ENCODE measurements at regions not wholly inside any gene's neighbourhood (a gene's known extent, or its start where the extent isn't known, plus 50 kb on each side); places are given as distances from the start of the nearest gene placed in this dataset.

GRCh38 chr2:67600946-67601345, 203.8 kb downstream of the ETAA1 start (continued):
- TF ChIP-seq, protein P1, sequence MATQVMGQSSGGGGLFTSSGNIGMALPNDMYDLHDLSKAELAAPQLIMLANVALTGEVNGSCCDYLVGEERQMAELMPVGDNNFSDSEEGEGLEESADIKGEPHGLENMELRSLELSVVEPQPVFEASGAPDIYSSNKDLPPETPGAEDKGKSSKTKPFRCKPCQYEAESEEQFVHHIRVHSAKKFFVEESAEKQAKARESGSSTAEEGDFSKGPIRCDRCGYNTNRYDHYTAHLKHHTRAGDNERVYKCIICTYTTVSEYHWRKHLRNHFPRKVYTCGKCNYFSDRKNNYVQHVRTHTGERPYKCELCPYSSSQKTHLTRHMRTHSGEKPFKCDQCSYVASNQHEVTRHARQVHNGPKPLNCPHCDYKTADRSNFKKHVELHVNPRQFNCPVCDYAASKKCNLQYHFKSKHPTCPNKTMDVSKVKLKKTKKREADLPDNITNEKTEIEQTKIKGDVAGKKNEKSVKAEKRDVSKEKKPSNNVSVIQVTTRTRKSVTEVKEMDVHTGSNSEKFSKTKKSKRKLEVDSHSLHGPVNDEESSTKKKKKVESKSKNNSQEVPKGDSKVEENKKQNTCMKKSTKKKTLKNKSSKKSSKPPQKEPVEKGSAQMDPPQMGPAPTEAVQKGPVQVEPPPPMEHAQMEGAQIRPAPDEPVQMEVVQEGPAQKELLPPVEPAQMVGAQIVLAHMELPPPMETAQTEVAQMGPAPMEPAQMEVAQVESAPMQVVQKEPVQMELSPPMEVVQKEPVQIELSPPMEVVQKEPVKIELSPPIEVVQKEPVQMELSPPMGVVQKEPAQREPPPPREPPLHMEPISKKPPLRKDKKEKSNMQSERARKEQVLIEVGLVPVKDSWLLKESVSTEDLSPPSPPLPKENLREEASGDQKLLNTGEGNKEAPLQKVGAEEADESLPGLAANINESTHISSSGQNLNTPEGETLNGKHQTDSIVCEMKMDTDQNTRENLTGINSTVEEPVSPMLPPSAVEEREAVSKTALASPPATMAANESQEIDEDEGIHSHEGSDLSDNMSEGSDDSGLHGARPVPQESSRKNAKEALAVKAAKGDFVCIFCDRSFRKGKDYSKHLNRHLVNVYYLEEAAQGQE (IDR thresholded peaks at IDR 0.05; ENCODE audit: low read depth), result no peak
- TF ChIP-seq ELF1 (IDR thresholded peaks at IDR 0.05; ENCODE audit: borderline replicate concordance, low read depth) (no peak), ZNF274 (IDR thresholded peaks at IDR 0.05; ENCODE audit: low read depth, low read length) (no peak), CBX3 (IDR thresholded peaks at IDR 0.05; ENCODE audit: low read depth) (no peak)
- TF ChIP-seq, protein P2, sequence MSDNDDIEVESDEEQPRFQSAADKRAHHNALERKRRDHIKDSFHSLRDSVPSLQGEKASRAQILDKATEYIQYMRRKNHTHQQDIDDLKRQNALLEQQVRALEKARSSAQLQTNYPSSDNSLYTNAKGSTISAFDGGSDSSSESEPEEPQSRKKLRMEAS (IDR thresholded peaks at IDR 0.05), result no peak

GRCh38 chr2:67604360-67604759, 207.2 kb downstream of the ETAA1 start:
- no peak overlapping the region for H3K4me2 ChIP-seq (ENCODE audit: low read length)
- TF ChIP-seq ATF3 (IDR thresholded peaks at IDR 0.05) (no peak), SRF (IDR thresholded peaks at IDR 0.05; ENCODE audit: low read depth) (no peak), POLR2A (IDR thresholded peaks at IDR 0.05; ENCODE audit: borderline replicate concordance, extremely low read depth, insufficient read depth, insufficient read length) (no peak), CTCF (IDR thresholded peaks at IDR 0.05 in 2 of 3, conservative IDR thresholded peaks at IDR 0.05 in 1 of 3; ENCODE audit: borderline replicate concordance in 1 of 3, insufficient read depth in 1 of 3, low read depth in 2 of 3, low read length in 2 of 3) (no peak), POLR2AphosphoS5 (IDR thresholded peaks at IDR 0.05; ENCODE audit: low read depth, low read length) (no peak), EZH2phosphoT487 (IDR thresholded peaks at IDR 0.05; ENCODE audit: borderline replicate concordance) (no peak), ZNF274 (IDR thresholded peaks at IDR 0.05; ENCODE audit: low read depth, low read length) (no peak), ZFX (IDR thresholded peaks at IDR 0.05) (no peak), RAD21 (IDR thresholded peaks at IDR 0.05; ENCODE audit: low read depth) (no peak), TCF7L2 (IDR thresholded peaks at IDR 0.05; ENCODE audit: borderline replicate concordance, extremely low read depth, insufficient read depth, insufficient read length) (no peak), SIN3A (IDR thresholded peaks at IDR 0.05; ENCODE audit: low read depth) (no peak), CEBPB (IDR thresholded peaks at IDR 0.05; ENCODE audit: low read depth) (no peak)
- TF ChIP-seq, protein P2 (IDR thresholded peaks at IDR 0.05), result no peak
- TF ChIP-seq, protein P3, sequence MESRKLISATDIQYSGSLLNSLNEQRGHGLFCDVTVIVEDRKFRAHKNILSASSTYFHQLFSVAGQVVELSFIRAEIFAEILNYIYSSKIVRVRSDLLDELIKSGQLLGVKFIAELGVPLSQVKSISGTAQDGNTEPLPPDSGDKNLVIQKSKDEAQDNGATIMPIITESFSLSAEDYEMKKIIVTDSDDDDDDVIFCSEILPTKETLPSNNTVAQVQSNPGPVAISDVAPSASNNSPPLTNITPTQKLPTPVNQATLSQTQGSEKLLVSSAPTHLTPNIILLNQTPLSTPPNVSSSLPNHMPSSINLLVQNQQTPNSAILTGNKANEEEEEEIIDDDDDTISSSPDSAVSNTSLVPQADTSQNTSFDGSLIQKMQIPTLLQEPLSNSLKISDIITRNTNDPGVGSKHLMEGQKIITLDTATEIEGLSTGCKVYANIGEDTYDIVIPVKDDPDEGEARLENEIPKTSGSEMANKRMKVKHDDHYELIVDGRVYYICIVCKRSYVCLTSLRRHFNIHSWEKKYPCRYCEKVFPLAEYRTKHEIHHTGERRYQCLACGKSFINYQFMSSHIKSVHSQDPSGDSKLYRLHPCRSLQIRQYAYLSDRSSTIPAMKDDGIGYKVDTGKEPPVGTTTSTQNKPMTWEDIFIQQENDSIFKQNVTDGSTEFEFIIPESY (IDR thresholded peaks at IDR 0.05; ENCODE audit: extremely low read depth, insufficient replicate concordance, low read length), result no peak
- no peaks in the 10 kb centered on the region for H4K20me1 ChIP-seq (ENCODE audit: insufficient read depth)
- ATAC-seq, result no peak
- ChIA-PET POLR2A (no interaction called here), RAD21 (ENCODE audit: low non-redundant PET in 1 of 2, low total read pairs in 2 of 2, uncharacterized antibody in 2 of 2, unreplicated experiment in 2 of 2) (no interaction called here), CTCF (no interaction called here)
- no peak overlapping the region for H2AFZ ChIP-seq (ENCODE audit: low read depth, low read length, poor library complexity, severe bottlenecking)
- no peak overlapping the region for H3K27ac ChIP-seq (ENCODE audit: low read depth, low read length)
- H3K4me3 ChIP-seq (replicated peaks in 1 of 2; ENCODE audit: low read depth in 1 of 2, low read length in 2 of 2), result no peak overlapping the region
- no peaks in the 10 kb centered on the region for H3K36me3 ChIP-seq (ENCODE audit: control insufficient read depth in 1 of 2, insufficient read depth in 2 of 2, low read length in 2 of 2)
- no peaks in the 10 kb centered on the region for H3K9me3 ChIP-seq (ENCODE audit: control insufficient read depth in 1 of 2, insufficient read depth in 1 of 2, low read depth in 1 of 2, low read length in 2 of 2)
- H3K79me2 ChIP-seq (ENCODE audit: insufficient read depth, low read length), result no peaks in the 10 kb centered on the region
- peaks cover 5% of the 10 kb centered on the region; the same call in 1 of the 2 replicates for H3K27me3 ChIP-seq (ENCODE audit: insufficient read depth, low read length)
- BruUV-seq (replicated peaks), result no TSS peak
- H3K9ac ChIP-seq (ENCODE audit: low read length), result no peak overlapping the region
- no peaks in the 10 kb centered on the region for H3K9me2 ChIP-seq (ENCODE audit: insufficient read depth)
- intact Hi-C loops (cut with micrococcal nuclease), result no loop called here
- no peak for DNase-seq (ENCODE audit: low read depth, low spot score)
- H3K4me1 ChIP-seq (ENCODE audit: control insufficient read depth in 1 of 2, insufficient read depth in 2 of 2, low read length in 2 of 2), result no peaks in the 10 kb centered on the region

Measured in HCT116 (cell line).